ENCODE measurements at regions not wholly inside any gene's neighbourhood (a gene's known extent, or its start where the extent isn't known, plus 50 kb on each side); places are given as distances from the start of the nearest gene placed in this dataset.

DNA sequence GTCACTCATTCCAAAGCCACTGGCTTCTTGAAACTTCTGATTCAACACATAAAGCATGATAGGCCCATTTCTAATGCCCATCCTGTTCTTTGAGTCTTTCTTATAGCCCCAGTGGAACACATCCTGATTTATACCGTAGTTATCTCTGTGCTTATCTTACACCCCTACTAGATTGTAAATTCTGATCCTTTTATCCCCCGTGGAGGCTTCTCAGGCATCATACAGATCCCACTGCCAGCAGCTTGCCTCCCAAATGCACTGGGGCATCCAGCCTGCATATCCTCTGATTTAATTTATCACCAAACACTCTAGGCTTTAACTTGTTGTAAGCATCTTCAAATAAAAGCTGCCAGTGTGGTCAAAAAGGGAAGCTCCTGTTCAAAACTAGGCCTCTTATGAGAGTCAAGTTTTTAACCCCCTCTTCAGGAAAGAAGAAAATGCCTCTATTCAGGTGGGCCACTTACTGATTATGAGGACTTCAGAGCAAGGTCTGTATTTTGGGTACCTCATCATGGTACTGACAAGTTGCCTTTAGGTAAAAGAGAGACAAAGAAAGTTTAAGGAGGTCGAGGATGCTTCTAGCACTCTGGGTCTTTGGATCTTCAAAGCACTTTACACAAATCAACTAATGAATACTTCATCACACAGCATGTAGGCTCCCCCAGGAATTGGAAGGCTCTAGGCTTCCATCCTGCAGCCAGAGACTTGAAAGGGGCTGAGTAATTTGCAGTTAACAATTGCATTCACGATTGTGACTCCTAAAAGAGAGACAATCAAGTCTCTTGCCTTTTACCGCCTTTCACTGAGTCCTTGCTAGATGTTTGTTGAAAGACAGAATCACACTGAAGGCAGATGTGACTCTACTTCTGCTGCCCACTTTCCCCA, 95.8 kb upstream of the LDB2 start:
- Histone ChIP-seq H3K9me3 (no peaks in the 10 kb centered on the region), H3K4me3 (no peak overlapping the region), H3K27ac (no peak overlapping the region), H3K27me3 (replicated peaks; ENCODE audit: insufficient read depth) (no peaks in the 10 kb centered on the region), H3K4me1 (replicated peaks) (no peaks in the 10 kb centered on the region), H3K36me3 (no peaks in the 10 kb centered on the region)
- TF ChIP-seq CTCF (IDR thresholded peaks at IDR 0.05) (no peak), POLR2A (IDR thresholded peaks at IDR 0.05) (no peak), POLR2AphosphoS5 (IDR thresholded peaks at IDR 0.05) (no peak)
- no peak for DNase-seq (ENCODE audit: low spot score)
- intact Hi-C loops (cut with DNase I): no loop called here
- WGBS: 68% methylated on average over 5 of the region's 5 CpGs

DNA sequence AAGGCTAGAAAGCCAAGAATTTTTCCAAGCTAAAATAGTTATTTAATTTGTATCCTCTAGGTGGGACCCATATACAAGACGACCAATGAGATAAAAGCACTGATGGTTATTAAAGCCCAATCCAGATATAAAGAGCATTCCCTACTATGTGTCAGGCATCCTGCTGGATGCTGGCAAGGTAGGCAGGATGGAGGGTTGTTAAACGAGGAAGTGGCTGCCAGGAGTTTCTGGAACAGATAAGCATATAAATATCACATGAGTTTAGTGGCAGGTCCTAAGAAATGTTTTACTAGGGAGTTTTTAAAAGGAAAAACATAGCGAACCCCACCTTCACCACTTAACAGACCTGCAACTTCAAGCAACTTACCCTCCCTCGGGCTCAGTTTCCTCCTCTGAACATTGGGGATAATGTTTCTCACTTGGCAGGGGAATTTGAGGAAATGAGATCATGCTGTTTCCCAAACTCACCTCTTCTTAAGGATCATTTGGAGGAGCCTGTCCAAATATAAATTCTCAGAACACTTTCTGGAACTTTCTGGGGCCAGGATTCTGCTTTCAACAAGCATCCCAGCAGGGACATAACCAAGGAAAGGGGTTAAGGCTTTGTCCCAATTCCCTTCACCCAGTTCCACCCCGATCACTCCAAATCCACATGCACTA, 94.3 kb upstream of the LDB2 start:
- no peak for DNase-seq (ENCODE audit: low spot score)
- 49% methylated on average over 5 of the region's 5 CpGs for WGBS
- H3K4me1 ChIP-seq (replicated peaks): no peaks in the 10 kb centered on the region
- no peaks in the 10 kb centered on the region for H3K27me3 ChIP-seq (replicated peaks; ENCODE audit: insufficient read depth)
- TF ChIP-seq CTCF (IDR thresholded peaks at IDR 0.05) (no peak), POLR2AphosphoS5 (IDR thresholded peaks at IDR 0.05) (no peak), POLR2A (IDR thresholded peaks at IDR 0.05) (no peak)
- H3K4me3 ChIP-seq: no peak overlapping the region
- no peaks in the 10 kb centered on the region for H3K36me3 ChIP-seq
- H3K9me3 ChIP-seq: no peaks in the 10 kb centered on the region
- intact Hi-C loops (cut with DNase I): no loop called here
- no peak overlapping the region for H3K27ac ChIP-seq

DNA sequence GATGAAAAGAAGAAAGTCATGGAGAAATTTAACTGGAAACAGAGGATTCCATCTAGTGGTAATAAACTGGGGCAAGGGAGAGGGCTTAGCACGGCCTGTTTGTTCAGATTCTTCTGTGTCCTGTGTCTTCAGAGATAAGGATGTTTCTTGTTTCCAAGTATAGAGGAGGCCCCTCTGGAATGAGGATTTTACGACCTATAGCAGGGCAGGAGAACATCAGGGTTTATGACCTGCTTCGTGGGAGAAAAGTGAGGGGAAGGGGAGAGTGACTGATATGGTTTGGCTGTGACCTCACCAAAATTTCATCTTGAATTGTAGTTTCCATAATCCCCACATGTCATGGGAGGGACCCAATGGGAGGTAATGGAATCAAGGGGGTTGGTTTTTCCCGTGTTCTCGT, 93.0 kb upstream of the LDB2 start:
- no peak for DNase-seq (ENCODE audit: low spot score)
- Histone ChIP-seq H3K9me3 (no peaks in the 10 kb centered on the region), H3K4me3 (no peak overlapping the region), H3K36me3 (no peaks in the 10 kb centered on the region), H3K27ac (no peak overlapping the region), H3K27me3 (replicated peaks; ENCODE audit: insufficient read depth) (no peaks in the 10 kb centered on the region), H3K4me1 (replicated peaks) (no peaks in the 10 kb centered on the region)
- WGBS: 30% methylated on average over 5 of the region's 5 CpGs
- intact Hi-C loops (cut with DNase I): no loop called here
- TF ChIP-seq POLR2AphosphoS5 (IDR thresholded peaks at IDR 0.05): no peak
- TF ChIP-seq CTCF (IDR thresholded peaks at IDR 0.05): no peak
- no peak for TF ChIP-seq POLR2A (IDR thresholded peaks at IDR 0.05)

- DNase-seq (ENCODE audit: low spot score): no peak
- Histone ChIP-seq H3K9me3 (no peaks in the 10 kb centered on the region), H3K4me1 (replicated peaks) (no peaks in the 10 kb centered on the region), H3K4me3 (no peak overlapping the region), H3K36me3 (no peaks in the 10 kb centered on the region), H3K27ac (no peak overlapping the region), H3K27me3 (replicated peaks; ENCODE audit: insufficient read depth) (no peaks in the 10 kb centered on the region)
- intact Hi-C loops (cut with DNase I): no loop called here
- TF ChIP-seq POLR2AphosphoS5 (IDR thresholded peaks at IDR 0.05) (no peak), CTCF (IDR thresholded peaks at IDR 0.05) (no peak), POLR2A (IDR thresholded peaks at IDR 0.05) (no peak)
- WGBS: 73% methylated on average over 1 of the region's 1 CpG
These were observed 90.9 kb upstream of the LDB2 start for GRCh38 chr4:16989371-16989770.

Measured in prostate gland (tissue), 2 donors.